ENCODE measurements at regions not wholly inside any gene's neighbourhood (a gene's known extent, or its start where the extent isn't known, plus 50 kb on each side); places are given as distances from the start of the nearest gene placed in this dataset.
"Not testable (repeated sequence)": the region's sequence is repeated elsewhere in the genome, so short reads cannot be mapped to it uniquely, and the experiment has no call there.

GRCh38 chr10:108556186-108556585, 1367.1 kb downstream of the XPNPEP1 start:
- no peaks in the 10 kb centered on the region for H3F3A ChIP-seq (ENCODE audit: insufficient read depth, low read depth)
- TF ChIP-seq CTCF (conservative IDR thresholded peaks at IDR 0.05) (no peak), EZH2 (IDR thresholded peaks at IDR 0.05; ENCODE audit: low read depth) (no peak)
- intact Hi-C loops (cut with micrococcal nuclease; ENCODE audit: unreplicated experiment), result no loop called here
- H3K27ac ChIP-seq, result no peak overlapping the region
- no peak overlapping the region for H3K4me2 ChIP-seq
- H3K36me3 ChIP-seq (ENCODE audit: low read depth), result no peaks in the 10 kb centered on the region
- H3K4me1 ChIP-seq (replicated peaks; ENCODE audit: insufficient read depth), result no peaks in the 10 kb centered on the region
- no peaks in the 10 kb centered on the region for H3K9me2 ChIP-seq (ENCODE audit: insufficient read depth)
- H2AFZ ChIP-seq, result no peak overlapping the region
- no peak overlapping the region for H3K4me3 ChIP-seq
- H4K20me1 ChIP-seq (ENCODE audit: insufficient read depth), result no peaks in the 10 kb centered on the region
- no peaks in the 10 kb centered on the region for H3K9me3 ChIP-seq (ENCODE audit: insufficient read depth, low read depth)
- H3K27me3 ChIP-seq (ENCODE audit: insufficient read depth, low read depth), result no peaks in the 10 kb centered on the region
- no peaks in the 10 kb centered on the region for H3K79me2 ChIP-seq (ENCODE audit: low read depth)
- BruUV-seq (replicated peaks), result no TSS peak
- no peak for DNase-seq
- CTCF ChIA-PET, result no interaction called here
- POLR2A ChIA-PET (ENCODE audit: unreplicated experiment), result no interaction called here

- Histone ChIP-seq H3F3A (ENCODE audit: insufficient read depth, low read depth) (no peaks in the 10 kb centered on the region), H3K4me3 (no peak overlapping the region), H2AFZ (no peak overlapping the region), H3K79me2 (ENCODE audit: low read depth) (no peaks in the 10 kb centered on the region), H3K4me1 (replicated peaks; ENCODE audit: insufficient read depth) (no peaks in the 10 kb centered on the region), H3K9me3 (ENCODE audit: insufficient read depth, low read depth) (no peaks in the 10 kb centered on the region), H3K27me3 (ENCODE audit: insufficient read depth, low read depth) (no peaks in the 10 kb centered on the region), H3K27ac (no peak overlapping the region), H4K20me1 (ENCODE audit: insufficient read depth) (no peaks in the 10 kb centered on the region), H3K4me2 (no peak overlapping the region), H3K36me3 (ENCODE audit: low read depth) (no peaks in the 10 kb centered on the region), H3K9me2 (ENCODE audit: insufficient read depth) (no peaks in the 10 kb centered on the region)
- ChIA-PET CTCF (no interaction called here), POLR2A (ENCODE audit: unreplicated experiment) (no interaction called here)
- intact Hi-C loops (cut with micrococcal nuclease; ENCODE audit: unreplicated experiment), result no loop called here
- BruUV-seq (replicated peaks), result no TSS peak
- TF ChIP-seq CTCF (conservative IDR thresholded peaks at IDR 0.05) (no peak), EZH2 (IDR thresholded peaks at IDR 0.05; ENCODE audit: low read depth) (no peak)
- DNase-seq, result no peak
Observed at GRCh38 chr10:108545921-108546320, 1377.4 kb downstream of the XPNPEP1 start.

- H4K20me1 ChIP-seq (ENCODE audit: insufficient read depth), result no peaks in the 10 kb centered on the region
- ChIA-PET POLR2A (ENCODE audit: unreplicated experiment) (no interaction called here), CTCF (no interaction called here)
Observed at GRCh38 chr10:108544500-108545120, 1378.7 kb downstream of the XPNPEP1 start.

GRCh38 chr10:108533551-108533950, 1369.0 kb upstream of the SORCS1 start:
- H3F3A ChIP-seq (ENCODE audit: insufficient read depth, low read depth); intact Hi-C loops (cut with micrococcal nuclease; ENCODE audit: unreplicated experiment); H3K4me3 ChIP-seq; POLR2A ChIA-PET (ENCODE audit: unreplicated experiment); H3K79me2 ChIP-seq (ENCODE audit: low read depth); H3K36me3 ChIP-seq (ENCODE audit: low read depth); H3K4me2 ChIP-seq; H3K9me3 ChIP-seq (ENCODE audit: insufficient read depth, low read depth); H3K9me2 ChIP-seq (ENCODE audit: insufficient read depth); H3K27ac ChIP-seq; H4K20me1 ChIP-seq (ENCODE audit: insufficient read depth); CTCF ChIA-PET; H3K27me3 ChIP-seq (ENCODE audit: insufficient read depth, low read depth); BruUV-seq (replicated peaks); H3K4me1 ChIP-seq (replicated peaks; ENCODE audit: insufficient read depth); DNase-seq; H2AFZ ChIP-seq: not testable (repeated sequence)

More at GRCh38 chr10:108544500-108545120, 1378.7 kb downstream of the XPNPEP1 start:
- intact Hi-C loops (cut with micrococcal nuclease; ENCODE audit: unreplicated experiment), result no loop called here
- Histone ChIP-seq H3K79me2 (ENCODE audit: low read depth) (no peaks in the 10 kb centered on the region), H3F3A (ENCODE audit: insufficient read depth, low read depth) (no peaks in the 10 kb centered on the region), H3K9me3 (ENCODE audit: insufficient read depth, low read depth) (no peaks in the 10 kb centered on the region), H3K4me1 (replicated peaks; ENCODE audit: insufficient read depth) (no peaks in the 10 kb centered on the region), H2AFZ (no peak overlapping the region), H3K4me2 (no peak overlapping the region), H3K27me3 (ENCODE audit: insufficient read depth, low read depth) (no peaks in the 10 kb centered on the region), H3K27ac (no peak overlapping the region), H3K9me2 (ENCODE audit: insufficient read depth) (no peaks in the 10 kb centered on the region), H3K4me3 (no peak overlapping the region), H3K36me3 (ENCODE audit: low read depth) (no peaks in the 10 kb centered on the region)
- peak in 1 of 2 experiments; percentile 27 for DNase-seq
- no TSS peak for BruUV-seq (replicated peaks)
- TF ChIP-seq EZH2 (IDR thresholded peaks at IDR 0.05; ENCODE audit: low read depth), result no peak
- TF ChIP-seq CTCF (conservative IDR thresholded peaks at IDR 0.05), result peak; percentile 74

Data from PC-9 (cell line).